Nephron progenitor cell (in vitro differentiated cells): ENCODE measurements at regions not wholly inside any gene's neighbourhood (a gene's known extent, or its start where the extent isn't known, plus 50 kb on each side); places are given as distances from the start of the nearest gene placed in this dataset.

Experiments used
- DNase-seq: peaks from one replicate; pipeline ENCODE4 v3.0.0; 2021
- H3K27ac Mint-ChIP-seq: 2 replicates; pipeline ENCODE4 v1.8.0; 2021; ENCODE audit warnings: mild to moderate bottlenecking, moderate library complexity, mixed read lengths
- H3K27me3 Mint-ChIP-seq: 2 replicates; pipeline ENCODE4 v1.8.0; 2021; ENCODE audit warnings: mild to moderate bottlenecking, low read depth, mixed read lengths; ENCODE audit not compliant: poor library complexity
- H3K36me3 Mint-ChIP-seq: 2 replicates; pipeline ENCODE4 v1.8.0; 2021; ENCODE audit warnings: low read depth, mixed read lengths
- H3K4me1 Mint-ChIP-seq: 2 replicates; pipeline ENCODE4 v1.8.0; 2021; ENCODE audit warnings: mixed read lengths
- H3K4me3 Mint-ChIP-seq: 2 replicates; pipeline ENCODE4 v1.8.0; 2021; ENCODE audit warnings: mild to moderate bottlenecking, moderate library complexity, mixed read lengths
- H3K9me3 Mint-ChIP-seq: 2 replicates; pipeline ENCODE4 v1.8.0; 2021; ENCODE audit warnings: mild to moderate bottlenecking, moderate library complexity, mixed read lengths
- CTCF ChIP-seq: fragments of 200-600 bp; sonication (generic); IDR thresholded peaks from 2 replicates; pipeline ENCODE4 v1.5.0; 2021; ENCODE audit warnings: antibody characterized with exemption

DNA sequence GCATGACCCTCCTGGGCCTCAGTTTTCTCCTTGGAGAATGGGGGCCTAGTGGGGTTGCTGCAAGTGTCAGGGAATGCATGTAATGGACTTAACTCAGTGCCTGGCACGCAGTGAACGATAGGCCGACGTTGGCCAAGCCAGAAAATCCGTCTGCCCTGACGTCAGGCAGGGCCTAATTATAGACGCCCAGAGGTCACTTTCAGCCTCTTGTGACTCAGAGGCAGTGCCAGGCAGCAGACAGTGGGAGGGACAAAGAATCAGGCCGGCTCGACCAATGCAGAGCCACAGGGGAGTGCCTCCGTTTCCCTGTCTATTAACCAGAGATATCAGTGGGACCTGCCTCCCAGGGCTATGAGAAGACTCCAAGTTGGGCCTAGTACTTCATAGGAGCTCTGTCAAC lies 115.0 kb downstream of the MN1 start:
- H3K27me3 Mint-ChIP-seq, result peaks cover 61% of the 10 kb centered on the region
- H3K4me3 Mint-ChIP-seq, result no peak overlapping the region
- no peak overlapping the region for H3K27ac Mint-ChIP-seq
- TF ChIP-seq CTCF, result no peak
- peaks cover 26% of the 10 kb centered on the region for H3K9me3 Mint-ChIP-seq
- H3K4me1 Mint-ChIP-seq, result peaks cover 9% of the 10 kb centered on the region
- no peaks in the 10 kb centered on the region for H3K36me3 Mint-ChIP-seq
- DNase-seq, result no peak

DNA sequence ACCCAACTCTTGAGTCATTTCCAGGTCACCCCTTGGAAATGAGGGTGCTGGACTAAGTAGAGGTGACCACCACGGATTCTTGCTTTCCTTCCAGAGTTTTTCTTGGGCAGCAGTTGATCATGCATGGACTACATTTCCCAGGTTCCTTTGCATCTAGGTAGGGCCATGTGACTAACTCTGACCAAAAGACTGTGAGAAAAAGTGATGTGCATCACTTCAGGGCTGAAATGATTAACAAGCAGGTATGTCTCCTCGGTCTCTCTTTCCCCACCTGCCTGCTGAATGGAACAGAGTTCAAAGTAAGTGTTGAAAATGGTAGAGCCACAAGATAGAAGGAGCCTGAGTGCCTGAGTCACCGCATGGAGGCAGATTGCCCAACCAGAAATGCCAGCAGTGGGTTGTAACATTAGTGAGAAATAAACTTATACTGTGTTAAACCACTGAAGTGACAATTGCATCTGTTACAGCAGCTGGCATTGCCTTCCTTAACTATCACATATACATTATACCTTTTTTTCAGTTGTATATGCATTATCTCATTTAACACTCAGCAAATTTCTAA lies 113.5 kb downstream of the MN1 start:
- no peak for TF ChIP-seq CTCF
- peaks cover 1% of the 10 kb centered on the region for H3K4me1 Mint-ChIP-seq
- H3K27ac Mint-ChIP-seq, result no peak overlapping the region
- H3K9me3 Mint-ChIP-seq, result peaks cover 36% of the 10 kb centered on the region
- no peaks in the 10 kb centered on the region for H3K36me3 Mint-ChIP-seq
- no peak for DNase-seq
- no peak overlapping the region for H3K4me3 Mint-ChIP-seq
- H3K27me3 Mint-ChIP-seq, result peaks cover 62% of the 10 kb centered on the region

DNA sequence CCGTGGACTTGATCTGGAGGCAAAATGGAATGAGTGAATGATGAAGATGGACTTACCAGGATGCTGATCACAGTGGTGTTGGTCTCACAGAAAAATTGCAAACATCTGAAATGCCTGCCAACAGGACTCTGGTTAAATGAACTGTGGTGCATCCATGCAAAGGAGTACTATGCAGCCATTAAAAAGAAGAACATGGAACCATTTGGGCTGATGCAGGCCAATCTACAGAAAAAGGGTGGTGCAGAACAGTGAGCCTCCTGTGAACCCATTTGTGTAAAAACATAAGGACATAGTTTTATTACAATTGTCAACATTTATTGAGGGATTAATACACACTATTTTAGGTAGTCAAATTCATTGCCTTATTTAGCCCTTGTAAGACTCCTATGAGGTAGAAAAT lies 111.9 kb downstream of the MN1 start:
- H3K4me1 Mint-ChIP-seq, result no peaks in the 10 kb centered on the region
- H3K27me3 Mint-ChIP-seq, result peaks cover 70% of the 10 kb centered on the region
- no peak overlapping the region for H3K4me3 Mint-ChIP-seq
- H3K36me3 Mint-ChIP-seq, result no peaks in the 10 kb centered on the region
- TF ChIP-seq CTCF, result no peak
- no peak for DNase-seq
- H3K9me3 Mint-ChIP-seq, result peaks cover 45% of the 10 kb centered on the region
- no peak overlapping the region for H3K27ac Mint-ChIP-seq

- no peak for TF ChIP-seq CTCF
- H3K27me3 Mint-ChIP-seq, result peaks cover 72% of the 10 kb centered on the region
- peaks cover 45% of the 10 kb centered on the region for H3K9me3 Mint-ChIP-seq
- DNase-seq, result no peak
- no peak overlapping the region for H3K4me3 Mint-ChIP-seq
- no peaks in the 10 kb centered on the region for H3K4me1 Mint-ChIP-seq
- no peak overlapping the region for H3K27ac Mint-ChIP-seq
- H3K36me3 Mint-ChIP-seq, result no peaks in the 10 kb centered on the region
Measured at GRCh38 chr22:27690599-27690998, 111.0 kb downstream of the MN1 start.

DNA sequence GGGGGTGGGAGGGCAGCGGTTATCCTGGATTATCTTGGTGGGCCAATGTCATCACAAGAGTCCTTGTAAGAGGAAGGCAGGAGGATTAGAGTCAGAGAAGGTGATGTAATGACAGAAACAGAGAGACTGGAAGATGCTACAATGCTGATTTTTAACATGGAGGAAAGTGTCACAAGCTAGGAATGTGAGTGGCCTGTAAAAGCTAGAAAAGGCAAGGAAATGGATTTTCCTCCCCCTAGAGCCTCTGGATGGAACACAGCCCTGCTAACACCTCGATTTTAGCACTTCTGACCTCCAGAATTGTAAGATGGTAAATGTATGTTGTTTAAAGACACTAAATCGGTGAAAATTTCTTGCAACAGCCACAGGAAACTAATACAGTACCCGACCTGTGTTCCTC lies 109.3 kb downstream of the MN1 start:
- TF ChIP-seq CTCF, result no peak
- no peaks in the 10 kb centered on the region for H3K4me1 Mint-ChIP-seq
- H3K27me3 Mint-ChIP-seq, result peaks cover 76% of the 10 kb centered on the region
- H3K36me3 Mint-ChIP-seq, result peaks cover 2% of the 10 kb centered on the region
- H3K27ac Mint-ChIP-seq, result no peak overlapping the region
- DNase-seq, result no peak
- peaks cover 54% of the 10 kb centered on the region for H3K9me3 Mint-ChIP-seq
- no peak overlapping the region for H3K4me3 Mint-ChIP-seq

DNA sequence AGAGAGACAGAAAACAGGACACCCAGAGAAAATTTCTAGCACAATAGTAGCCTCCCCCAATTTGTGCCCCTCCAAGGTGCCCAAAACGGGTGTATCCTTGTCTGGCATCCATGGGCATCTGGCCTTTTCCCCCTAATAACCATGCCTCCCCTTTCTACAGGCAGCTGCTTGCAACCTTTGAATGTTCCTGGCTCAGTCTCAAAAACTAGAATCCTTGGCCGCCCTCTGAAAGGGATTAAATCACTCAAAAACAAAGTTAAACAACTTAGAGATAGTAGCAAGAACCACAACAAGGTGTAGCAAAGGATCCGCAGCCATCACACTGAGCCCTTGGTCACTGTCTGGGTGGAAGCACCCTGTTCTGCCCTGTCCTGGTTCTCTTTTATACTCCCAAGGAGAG lies 105.6 kb downstream of the MN1 start:
- DNase-seq, result no peak
- H3K4me3 Mint-ChIP-seq, result no peak overlapping the region
- H3K36me3 Mint-ChIP-seq, result peaks cover 5% of the 10 kb centered on the region
- peaks cover 47% of the 10 kb centered on the region for H3K9me3 Mint-ChIP-seq
- TF ChIP-seq CTCF, result no peak
- H3K4me1 Mint-ChIP-seq, result peaks cover 24% of the 10 kb centered on the region
- H3K27me3 Mint-ChIP-seq, result peaks cover 78% of the 10 kb centered on the region
- H3K27ac Mint-ChIP-seq, result no peak overlapping the region
